Activated naive CD8-positive, alpha-beta T cell treated with anti-CD3 and anti-CD28 coated beads, Interleukin-2, amount 50 U/mL, for 24 hours (primary cell): ENCODE measurements at regions not wholly inside any gene's neighbourhood (a gene's known extent, or its start where the extent isn't known, plus 50 kb on each side); places are given as distances from the start of the nearest gene placed in this dataset.

Experiments
- ATAC-seq: fragments of 150-1000 bp; cut with Tn5 transposase; one replicate; pipeline ENCODE4 v1.10.0; 2021
- DNase-seq: peaks from one replicate; pipeline ENCODE4 v3.0.0; 2021
- H3K27ac Mint-ChIP-seq: one replicate; pipeline ENCODE4 v1.8.0; 2021; ENCODE audit warnings: mild to moderate bottlenecking, mixed read lengths
- H3K27me3 Mint-ChIP-seq: one replicate; pipeline ENCODE4 v1.8.0; 2021; ENCODE audit warnings: mixed read lengths
- H3K36me3 Mint-ChIP-seq: one replicate; pipeline ENCODE4 v1.8.0; 2021; ENCODE audit warnings: low read depth, mixed read lengths
- H3K4me1 Mint-ChIP-seq: one replicate; pipeline ENCODE4 v1.8.0; 2021; ENCODE audit warnings: mixed read lengths
- H3K4me3 Mint-ChIP-seq: one replicate; pipeline ENCODE4 v1.8.0; 2021; ENCODE audit warnings: mild to moderate bottlenecking, moderate library complexity, mixed read lengths
- H3K9me3 Mint-ChIP-seq: one replicate; pipeline ENCODE4 v1.8.0; 2021; ENCODE audit warnings: mixed read lengths

- no peak overlapping the region for H3K4me3 Mint-ChIP-seq
- ATAC-seq = no peak
Measured at GRCh38 chr18:45381282-45381681, 234.0 kb upstream of the SLC14A2 start.

GRCh38 chr18:45383228-45383627 lies 232.0 kb upstream of the SLC14A2 start:
- no peak overlapping the region for H3K27ac Mint-ChIP-seq
- H3K36me3 Mint-ChIP-seq = no peaks in the 10 kb centered on the region
- H3K27me3 Mint-ChIP-seq = peaks cover 19% of the 10 kb centered on the region
- DNase-seq (no peak), ATAC-seq (no peak)
- H3K9me3 Mint-ChIP-seq = no peaks in the 10 kb centered on the region
- no peak overlapping the region for H3K4me3 Mint-ChIP-seq
- H3K4me1 Mint-ChIP-seq = peaks cover 3% of the 10 kb centered on the region

More at GRCh38 chr18:45381282-45381681, 234.0 kb upstream of the SLC14A2 start:
- H3K27ac Mint-ChIP-seq = no peak overlapping the region
- no peak for DNase-seq
- no peaks in the 10 kb centered on the region for H3K9me3 Mint-ChIP-seq
- H3K4me1 Mint-ChIP-seq = peaks cover 3% of the 10 kb centered on the region
- H3K36me3 Mint-ChIP-seq = no peaks in the 10 kb centered on the region
- peaks cover 28% of the 10 kb centered on the region for H3K27me3 Mint-ChIP-seq

GRCh38 chr18:45384137-45384961 lies 230.9 kb upstream of the SLC14A2 start:
- Mint-ChIP-seq H3K9me3 (no peaks in the 10 kb centered on the region), H3K27ac (no peak overlapping the region), H3K27me3 (peaks cover 19% of the 10 kb centered on the region), H3K36me3 (no peaks in the 10 kb centered on the region), H3K4me3 (no peak overlapping the region), H3K4me1 (peaks cover 3% of the 10 kb centered on the region)
- ATAC-seq (peak; percentile 63), DNase-seq (peak; percentile 44)

- peaks cover 19% of the 10 kb centered on the region for H3K27me3 Mint-ChIP-seq
- no peaks in the 10 kb centered on the region for H3K9me3 Mint-ChIP-seq
- ATAC-seq = no peak
- no peak overlapping the region for H3K27ac Mint-ChIP-seq
- H3K4me1 Mint-ChIP-seq = no peaks in the 10 kb centered on the region
- no peak for DNase-seq
- H3K4me3 Mint-ChIP-seq = no peak overlapping the region
- no peaks in the 10 kb centered on the region for H3K36me3 Mint-ChIP-seq
Measured at GRCh38 chr18:45384962-45385315, 230.3 kb upstream of the SLC14A2 start.

GRCh38 chr18:45386041-45386655 lies 229.1 kb upstream of the SLC14A2 start:
- Mint-ChIP-seq H3K36me3 (no peaks in the 10 kb centered on the region), H3K4me3 (no peak overlapping the region), H3K27me3 (peaks cover 19% of the 10 kb centered on the region), H3K27ac (no peak overlapping the region), H3K9me3 (no peaks in the 10 kb centered on the region), H3K4me1 (no peaks in the 10 kb centered on the region)
- ATAC-seq (no peak), DNase-seq (peak; percentile 4)

GRCh38 chr18:45387229-45387628 lies 228.0 kb upstream of the SLC14A2 start:
- H3K36me3 Mint-ChIP-seq = no peaks in the 10 kb centered on the region
- H3K27ac Mint-ChIP-seq = no peak overlapping the region
- no peak for DNase-seq
- no peak overlapping the region for H3K4me3 Mint-ChIP-seq
- peaks cover 19% of the 10 kb centered on the region for H3K27me3 Mint-ChIP-seq
- H3K9me3 Mint-ChIP-seq = no peaks in the 10 kb centered on the region
- no peak for ATAC-seq
- H3K4me1 Mint-ChIP-seq = no peaks in the 10 kb centered on the region

- Mint-ChIP-seq H3K4me1 (no peaks in the 10 kb centered on the region), H3K4me3 (no peak overlapping the region), H3K36me3 (no peaks in the 10 kb centered on the region), H3K27ac (no peak overlapping the region), H3K9me3 (no peaks in the 10 kb centered on the region), H3K27me3 (peaks cover 10% of the 10 kb centered on the region)
- ATAC-seq = no peak
- DNase-seq = no peak
Measured at GRCh38 chr18:45398448-45398847, 216.8 kb upstream of the SLC14A2 start.

- Mint-ChIP-seq H3K9me3 (no peaks in the 10 kb centered on the region), H3K4me3 (no peak overlapping the region), H3K36me3 (no peaks in the 10 kb centered on the region), H3K4me1 (no peaks in the 10 kb centered on the region), H3K27me3 (peaks cover 10% of the 10 kb centered on the region), H3K27ac (no peak overlapping the region)
- no peak for DNase-seq
- no peak for ATAC-seq
Measured at GRCh38 chr18:45399146-45399545, 216.1 kb upstream of the SLC14A2 start.

GRCh38 chr18:45399643-45400042 lies 215.6 kb upstream of the SLC14A2 start:
- Mint-ChIP-seq H3K4me1 (no peaks in the 10 kb centered on the region), H3K4me3 (no peak overlapping the region), H3K36me3 (no peaks in the 10 kb centered on the region), H3K27me3 (peaks cover 10% of the 10 kb centered on the region), H3K9me3 (no peaks in the 10 kb centered on the region), H3K27ac (no peak overlapping the region)
- DNase-seq = no peak
- no peak for ATAC-seq

GRCh38 chr18:45402485-45403056 lies 212.7 kb upstream of the SLC14A2 start:
- H3K36me3 Mint-ChIP-seq = no peaks in the 10 kb centered on the region
- peaks cover 3% of the 10 kb centered on the region for H3K27me3 Mint-ChIP-seq
- ATAC-seq (peak; percentile 59), DNase-seq (no peak)
- H3K27ac Mint-ChIP-seq = no peak overlapping the region
- no peak overlapping the region for H3K4me3 Mint-ChIP-seq
- no peaks in the 10 kb centered on the region for H3K4me1 Mint-ChIP-seq
- no peaks in the 10 kb centered on the region for H3K9me3 Mint-ChIP-seq

- no peaks in the 10 kb centered on the region for H3K9me3 Mint-ChIP-seq
- ATAC-seq (no peak), DNase-seq (no peak)
- H3K36me3 Mint-ChIP-seq = no peaks in the 10 kb centered on the region
- H3K27me3 Mint-ChIP-seq = peaks cover 3% of the 10 kb centered on the region
- H3K4me3 Mint-ChIP-seq = no peak overlapping the region
- H3K4me1 Mint-ChIP-seq = no peaks in the 10 kb centered on the region
- no peak overlapping the region for H3K27ac Mint-ChIP-seq
Measured at GRCh38 chr18:45403341-45404049, 211.8 kb upstream of the SLC14A2 start.

GRCh38 chr18:45408218-45408617 lies 207.1 kb upstream of the SLC14A2 start:
- H3K36me3 Mint-ChIP-seq = no peaks in the 10 kb centered on the region
- H3K9me3 Mint-ChIP-seq = no peaks in the 10 kb centered on the region
- DNase-seq (no peak), ATAC-seq (no peak)
- H3K27me3 Mint-ChIP-seq = peaks cover 3% of the 10 kb centered on the region
- H3K4me1 Mint-ChIP-seq = no peaks in the 10 kb centered on the region
- H3K27ac Mint-ChIP-seq = no peak overlapping the region
- H3K4me3 Mint-ChIP-seq = no peak overlapping the region

GRCh38 chr18:45409971-45410370 lies 205.3 kb upstream of the SLC14A2 start:
- H3K27me3 Mint-ChIP-seq = peaks cover 4% of the 10 kb centered on the region

GRCh38 chr18:45412577-45412976 lies 202.7 kb upstream of the SLC14A2 start:
- Mint-ChIP-seq H3K4me3 (no peak overlapping the region), H3K36me3 (no peaks in the 10 kb centered on the region), H3K4me1 (no peaks in the 10 kb centered on the region), H3K27me3 (peaks cover 4% of the 10 kb centered on the region), H3K27ac (no peak overlapping the region), H3K9me3 (no peaks in the 10 kb centered on the region)
- no peak for DNase-seq
- ATAC-seq = peak; percentile 49

More at GRCh38 chr18:45409971-45410370, 205.3 kb upstream of the SLC14A2 start:
- no peaks in the 10 kb centered on the region for H3K4me1 Mint-ChIP-seq
- H3K9me3 Mint-ChIP-seq = no peaks in the 10 kb centered on the region
- no peak overlapping the region for H3K27ac Mint-ChIP-seq
- H3K4me3 Mint-ChIP-seq = no peak overlapping the region
- no peak for ATAC-seq
- DNase-seq = no peak
- H3K36me3 Mint-ChIP-seq = no peaks in the 10 kb centered on the region
